Sigmoid colon (tissue), 6 donors: ENCODE measurements at regions not wholly inside any gene's neighbourhood (a gene's known extent, or its start where the extent isn't known, plus 50 kb on each side); places are given as distances from the start of the nearest gene placed in this dataset.

Experiments used
- DNase-seq: peaks from one replicate; pipeline ENCODE4 v3.0.0-alpha.2; 2019
- H3K27ac ChIP-seq, 4 donors: fragments of 200-600 bp; sonication (generic); one replicate each; pipeline ENCODE4 v1.5.1; 2016 to 2019; ENCODE audit warnings: mild to moderate bottlenecking in 1 of 4
- H3K27me3 ChIP-seq, 3 donors: fragments of 200-600 bp; sonication (generic); one replicate each; pipeline ENCODE4 v1.5.1; 2019; ENCODE audit warnings: mild to moderate bottlenecking in 1 of 3
- H3K36me3 ChIP-seq, 4 donors: fragments of 200-600 bp; sonication (generic); one replicate each; pipeline ENCODE4 v1.5.1; 2016 to 2019
- H3K4me1 ChIP-seq, 4 donors: fragments of 200-600 bp; sonication (generic); one replicate each; pipeline ENCODE4 v1.5.1; 2017 to 2019
- H3K4me3 ChIP-seq, 4 donors: fragments of 200-600 bp; sonication (generic); one replicate each; pipeline ENCODE4 v1.5.1; 2017 to 2019; ENCODE audit warnings: mild to moderate bottlenecking in 2 of 4, moderate library complexity in 1 of 4
- H3K9me3 ChIP-seq, 4 donors: fragments of 200-600 bp in 3 of 4; sonication (generic) in 3 of 4; one replicate each; pipeline versions ENCODE4 v1.5.1 to v1.6.1; 2013 to 2019
- EP300 ChIP-seq, 4 donors: sonication (generic); formaldehyde crosslinking; IDR thresholded peaks; one replicate each; pipeline ENCODE4 v1.6.1; 2017; ENCODE audit warnings: antibody characterized with exemption in 4 of 4
- POLR2A ChIP-seq, 2 donors: fragments of 450-650 bp; IDR thresholded peaks; one replicate each; pipeline ENCODE4 v1.6.1; 2016; ENCODE audit warnings: antibody characterized with exemption in 2 of 2, mild to moderate bottlenecking in 2 of 2, moderate library complexity in 2 of 2
- POLR2AphosphoS5 ChIP-seq, 4 donors: sonication (generic); formaldehyde crosslinking; IDR thresholded peaks; one replicate each; pipeline ENCODE4 v1.6.1; 2017; ENCODE audit warnings: antibody characterized with exemption in 4 of 4
- WGBS, 2 donors: extraction: QIAGEN DNeasy Blood & Tissue Kit; methylation state at CpG; one replicate each; pipeline ENCODE4 v1.1.7; 2013; 5-methylcytosine and 5-hydroxymethylcytosine counted together
- intact Hi-C: fragments of 100-400 bp; cut with DNase I; formaldehyde crosslinking; loops from one replicate; pipeline ENCODE4 v1.15.1; 2023
- TF ChIP-seq, protein P1 (sequence below), 4 experiments: fragments of 450-650 bp in 3 of 4; fragments of 200-600 bp in 1 of 4; IDR thresholded peaks; one replicate each; pipeline ENCODE4 v1.5.1; 2016 to 2019; ENCODE audit warnings: antibody characterized with exemption in 4 of 4, mild to moderate bottlenecking in 3 of 4, moderate library complexity in 2 of 4
- donor health status: healthy with polysubstance abuse.
- donor health status: healthy.

DNA sequence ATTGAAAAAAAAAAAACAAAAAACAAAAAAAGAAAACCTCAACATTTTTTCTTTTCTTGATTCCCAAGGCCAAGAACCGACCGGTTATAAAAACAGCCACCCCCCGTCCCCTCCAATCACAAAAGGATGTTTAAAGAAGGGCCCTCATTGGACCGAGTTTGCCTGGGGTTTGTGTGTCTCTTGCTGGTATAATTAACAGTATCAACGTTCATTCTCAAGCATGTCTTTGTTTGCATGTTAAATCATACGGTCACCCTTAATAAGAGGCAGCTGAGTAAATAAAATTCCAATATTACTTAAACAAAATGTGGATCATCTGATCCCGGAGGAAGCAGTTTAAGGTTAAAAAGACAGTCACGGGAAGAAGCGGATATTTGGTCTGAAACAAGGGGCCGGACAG is 201.1 kb downstream of the PRDM2 start:
- Histone ChIP-seq H3K4me1 (no peaks in the 10 kb centered on the region), H3K27ac (no peak overlapping the region), H3K4me3 (no peak overlapping the region), H3K9me3 (peaks cover 0 to 11% (median 2%) of the 10 kb centered on the region in 4 donors), H3K27me3 (no peaks in the 10 kb centered on the region), H3K36me3 (no peaks in the 10 kb centered on the region)
- WGBS, 2 donors, result 22 to 49% methylated on average over 10 of the region's 10 CpGs
- intact Hi-C loops, result no loop called here
- DNase-seq, result no peak
- TF ChIP-seq POLR2AphosphoS5 (IDR thresholded peaks at IDR 0.05) (no peak), EP300 (IDR thresholded peaks at IDR 0.05) (no peak), POLR2A (IDR thresholded peaks at IDR 0.05) (no peak)
- TF ChIP-seq, protein P1, sequence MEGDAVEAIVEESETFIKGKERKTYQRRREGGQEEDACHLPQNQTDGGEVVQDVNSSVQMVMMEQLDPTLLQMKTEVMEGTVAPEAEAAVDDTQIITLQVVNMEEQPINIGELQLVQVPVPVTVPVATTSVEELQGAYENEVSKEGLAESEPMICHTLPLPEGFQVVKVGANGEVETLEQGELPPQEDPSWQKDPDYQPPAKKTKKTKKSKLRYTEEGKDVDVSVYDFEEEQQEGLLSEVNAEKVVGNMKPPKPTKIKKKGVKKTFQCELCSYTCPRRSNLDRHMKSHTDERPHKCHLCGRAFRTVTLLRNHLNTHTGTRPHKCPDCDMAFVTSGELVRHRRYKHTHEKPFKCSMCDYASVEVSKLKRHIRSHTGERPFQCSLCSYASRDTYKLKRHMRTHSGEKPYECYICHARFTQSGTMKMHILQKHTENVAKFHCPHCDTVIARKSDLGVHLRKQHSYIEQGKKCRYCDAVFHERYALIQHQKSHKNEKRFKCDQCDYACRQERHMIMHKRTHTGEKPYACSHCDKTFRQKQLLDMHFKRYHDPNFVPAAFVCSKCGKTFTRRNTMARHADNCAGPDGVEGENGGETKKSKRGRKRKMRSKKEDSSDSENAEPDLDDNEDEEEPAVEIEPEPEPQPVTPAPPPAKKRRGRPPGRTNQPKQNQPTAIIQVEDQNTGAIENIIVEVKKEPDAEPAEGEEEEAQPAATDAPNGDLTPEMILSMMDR (IDR thresholded peaks at IDR 0.05), result no peak

DNA sequence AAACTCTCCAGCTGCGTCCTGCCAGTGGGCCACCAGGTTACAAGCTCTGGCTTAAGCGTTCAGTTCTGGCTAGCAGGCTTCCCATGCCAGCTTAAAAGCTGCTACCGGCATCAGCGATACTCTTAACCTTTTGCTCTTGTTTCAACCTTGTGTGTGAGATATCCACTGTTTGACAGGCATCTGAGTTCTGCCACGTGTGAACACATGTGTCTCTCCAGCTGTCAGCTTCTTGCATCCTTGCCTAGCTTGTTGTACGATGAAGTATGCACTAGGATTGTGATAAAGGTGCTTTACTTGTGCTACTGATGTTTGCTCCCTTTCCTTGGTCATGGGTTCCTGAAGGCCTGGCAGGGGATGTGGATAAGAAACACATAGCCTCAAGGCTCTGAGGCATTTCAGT is 201.6 kb downstream of the PRDM2 start:
- no peak overlapping the region for H3K27ac ChIP-seq
- no peaks in the 10 kb centered on the region for H3K27me3 ChIP-seq
- intact Hi-C loops, result no loop called here
- H3K36me3 ChIP-seq, result no peaks in the 10 kb centered on the region
- DNase-seq, result no peak
- TF ChIP-seq EP300 (IDR thresholded peaks at IDR 0.05), result no peak
- TF ChIP-seq POLR2A (IDR thresholded peaks at IDR 0.05), result no peak
- no peak for TF ChIP-seq POLR2AphosphoS5 (IDR thresholded peaks at IDR 0.05)
- TF ChIP-seq, protein P1 (IDR thresholded peaks at IDR 0.05), result no peak
- no peak overlapping the region for H3K4me3 ChIP-seq
- H3K4me1 ChIP-seq, result no peaks in the 10 kb centered on the region
- H3K9me3 ChIP-seq, result peaks cover 0 to 12% (median 2%) of the 10 kb centered on the region in 4 donors
- 79 to 84% methylated on average over 6 of the region's 6 CpGs for WGBS, 2 donors

DNA sequence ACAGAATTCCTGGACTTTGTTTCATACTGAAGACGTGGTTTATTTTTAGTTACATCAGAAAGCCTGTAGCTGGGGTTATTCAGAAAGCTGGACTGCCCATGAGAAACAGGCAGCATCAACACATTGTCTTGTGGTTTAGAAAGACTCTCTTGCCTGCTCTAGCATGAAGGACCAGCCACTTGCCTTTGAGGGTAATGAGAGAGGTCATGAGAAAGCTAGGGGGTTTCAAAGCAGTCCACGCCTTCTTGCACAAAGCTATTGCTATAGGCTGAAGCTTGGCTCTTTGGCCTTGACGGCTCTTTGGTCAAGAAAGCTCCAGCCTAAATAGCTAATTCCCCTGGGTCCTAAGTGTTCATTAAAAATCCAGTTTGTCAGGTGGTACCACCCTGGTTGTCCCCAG is 208.1 kb downstream of the PRDM2 start:
- 58 to 60% methylated on average over 3 of the region's 3 CpGs for WGBS, 2 donors
- intact Hi-C loops, result no loop called here
- Histone ChIP-seq H3K27me3 (no peaks in the 10 kb centered on the region), H3K9me3 (peaks cover 0 to 12% (median 2%) of the 10 kb centered on the region in 4 donors), H3K36me3 (no peaks in the 10 kb centered on the region), H3K27ac (no peak overlapping the region), H3K4me3 (no peak overlapping the region), H3K4me1 (no peaks in the 10 kb centered on the region)
- DNase-seq, result no peak
- no peak for TF ChIP-seq EP300 (IDR thresholded peaks at IDR 0.05)
- TF ChIP-seq, protein P1 (IDR thresholded peaks at IDR 0.05), result no peak

DNA sequence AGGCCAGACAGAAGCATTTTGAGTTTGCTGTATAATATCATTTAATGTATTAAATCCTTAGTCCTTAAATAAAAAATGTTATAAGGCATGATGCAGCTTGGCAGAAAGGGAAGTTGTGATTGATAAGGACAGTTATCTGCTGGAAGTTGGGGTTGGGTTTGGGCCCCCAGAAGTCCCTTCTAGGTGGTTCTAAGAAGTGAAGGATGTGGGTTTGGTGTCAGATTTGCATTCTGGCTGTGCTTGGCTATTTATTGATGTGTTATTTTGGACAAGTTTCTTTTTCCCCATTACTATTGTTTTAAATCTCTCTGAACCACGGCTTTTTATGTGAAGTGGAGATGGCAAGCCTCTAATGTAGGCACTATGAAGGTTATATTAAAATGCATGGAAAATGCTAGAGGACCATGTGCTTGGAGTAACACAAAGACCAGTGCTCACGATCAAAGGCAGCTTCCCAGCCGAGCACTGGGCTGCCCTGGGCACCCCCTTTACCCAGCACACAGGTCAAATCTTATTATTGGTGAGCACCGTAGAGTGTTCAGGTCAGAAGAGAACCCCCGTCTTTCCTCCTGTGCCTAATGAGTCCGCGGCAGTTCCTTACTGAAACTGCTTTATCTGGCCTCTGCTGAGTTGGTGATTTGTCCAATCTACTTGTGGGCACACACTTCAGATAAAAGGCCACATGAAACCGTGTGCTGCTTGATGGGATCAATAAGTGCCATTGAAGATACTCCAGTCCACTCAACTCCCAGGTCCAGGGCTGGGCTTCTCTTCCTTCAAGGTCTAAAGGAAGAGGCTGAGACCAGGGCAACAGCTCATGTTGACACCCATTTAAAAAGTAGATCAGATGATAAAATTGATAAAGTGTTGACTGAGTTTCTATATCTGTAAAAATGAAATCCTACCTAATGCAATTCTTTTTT is 212.0 kb downstream of the PRDM2 start:
- no peak overlapping the region for H3K4me3 ChIP-seq
- 90 to 92% methylated on average over 8 of the region's 8 CpGs for WGBS, 2 donors
- TF ChIP-seq EP300 (IDR thresholded peaks at IDR 0.05) (no peak), POLR2AphosphoS5 (IDR thresholded peaks at IDR 0.05) (no peak), POLR2A (IDR thresholded peaks at IDR 0.05) (no peak)
- TF ChIP-seq, protein P1 (IDR thresholded peaks at IDR 0.05), result no peak
- no peaks in the 10 kb centered on the region for H3K36me3 ChIP-seq
- H3K4me1 ChIP-seq, result no peaks in the 10 kb centered on the region
- no peaks in the 10 kb centered on the region for H3K27me3 ChIP-seq
- H3K9me3 ChIP-seq, result no peaks in the 10 kb centered on the region
- no peak for DNase-seq
- H3K27ac ChIP-seq, result no peak overlapping the region
- intact Hi-C loops, result no loop called here
